Spinal cord (tissue), 9 donors: ENCODE measurements at regions not wholly inside any gene's neighbourhood (a gene's known extent, or its start where the extent isn't known, plus 50 kb on each side); places are given as distances from the start of the nearest gene placed in this dataset.

Experiments
- DNase-seq, 6 donors: peaks; one replicate each; pipeline versions ENCODE4 v3.0.0 to v3.0.0-alpha.2; 2013 to 2015; ENCODE audit warnings: low spot score in 6 of 6, low read depth in 4 of 6
- H3K27ac ChIP-seq: one replicate; pipeline ENCODE4 v1.5.1; 2013; ENCODE audit warnings: low read depth, low read length, control low read depth
- H3K27me3 ChIP-seq: one replicate; pipeline ENCODE4 v1.6.1; 2013; ENCODE audit warnings: low read length; ENCODE audit not compliant: control insufficient read depth, insufficient read depth
- H3K36me3 ChIP-seq: one replicate; pipeline ENCODE4 v1.6.1; 2013; ENCODE audit warnings: low read length; ENCODE audit not compliant: control insufficient read depth, insufficient read depth
- H3K4me1 ChIP-seq: one replicate; pipeline ENCODE4 v1.6.1; 2013; ENCODE audit warnings: low read length; ENCODE audit not compliant: control insufficient read depth, insufficient read depth
- H3K4me3 ChIP-seq: one replicate; pipeline ENCODE4 v1.5.1; 2013; ENCODE audit warnings: low read depth, low read length, control low read depth
- H3K9me3 ChIP-seq: one replicate; pipeline ENCODE4 v1.6.1; 2013; ENCODE audit warnings: low read length; ENCODE audit not compliant: control insufficient read depth, insufficient read depth
- WGBS: methylation state at CpG from one replicate; pipeline ENCODE4 v1.1.5; 2013; ENCODE audit warnings: missing lambda C conversion rate; ENCODE audit not compliant: insufficient coverage; 5-methylcytosine and 5-hydroxymethylcytosine counted together
- donor health status: healthy.

GRCh38 chr5:40074826-40075225 lies 604.9 kb upstream of the PTGER4 start:
- WGBS: no CpG with 5 or more reads among the region's 1 CpG
- Histone ChIP-seq H3K4me1 (no peaks in the 10 kb centered on the region), H3K36me3 (no peaks in the 10 kb centered on the region), H3K4me3 (no peak overlapping the region), H3K9me3 (no peaks in the 10 kb centered on the region), H3K27me3 (no peaks in the 10 kb centered on the region), H3K27ac (no peak overlapping the region)
- DNase-seq: no peak

GRCh38 chr5:40073927-40074326 lies 605.8 kb upstream of the PTGER4 start:
- Histone ChIP-seq H3K4me3 (no peak overlapping the region), H3K9me3 (no peaks in the 10 kb centered on the region), H3K27ac (no peak overlapping the region), H3K36me3 (no peaks in the 10 kb centered on the region), H3K4me1 (no peaks in the 10 kb centered on the region), H3K27me3 (no peaks in the 10 kb centered on the region)
- no peak for DNase-seq
- no CpG with 5 or more reads among the region's 1 CpG for WGBS

DNA sequence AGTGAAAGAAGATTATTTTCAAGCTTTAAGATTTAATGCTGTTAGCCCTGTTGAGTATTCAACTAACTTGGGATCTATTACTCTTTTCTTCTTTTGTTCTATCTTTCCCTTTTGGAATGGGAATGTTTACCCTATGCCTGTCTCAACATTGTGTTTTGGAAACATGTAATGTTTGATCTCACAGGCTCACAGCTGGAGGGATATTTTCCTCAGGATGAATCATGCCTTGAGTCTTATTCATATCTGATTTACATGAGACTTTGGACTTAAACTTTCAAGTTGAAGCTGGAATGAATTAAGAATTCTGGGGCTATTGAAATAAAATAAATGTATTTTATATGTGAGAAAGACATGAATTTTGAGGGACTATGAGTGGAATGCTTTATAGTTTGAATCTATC lies 607.8 kb upstream of the PTGER4 start:
- Histone ChIP-seq H3K27me3 (no peaks in the 10 kb centered on the region), H3K9me3 (no peaks in the 10 kb centered on the region), H3K27ac (no peak overlapping the region), H3K4me3 (no peak overlapping the region), H3K4me1 (no peaks in the 10 kb centered on the region), H3K36me3 (no peaks in the 10 kb centered on the region)
- no peak for DNase-seq

DNA sequence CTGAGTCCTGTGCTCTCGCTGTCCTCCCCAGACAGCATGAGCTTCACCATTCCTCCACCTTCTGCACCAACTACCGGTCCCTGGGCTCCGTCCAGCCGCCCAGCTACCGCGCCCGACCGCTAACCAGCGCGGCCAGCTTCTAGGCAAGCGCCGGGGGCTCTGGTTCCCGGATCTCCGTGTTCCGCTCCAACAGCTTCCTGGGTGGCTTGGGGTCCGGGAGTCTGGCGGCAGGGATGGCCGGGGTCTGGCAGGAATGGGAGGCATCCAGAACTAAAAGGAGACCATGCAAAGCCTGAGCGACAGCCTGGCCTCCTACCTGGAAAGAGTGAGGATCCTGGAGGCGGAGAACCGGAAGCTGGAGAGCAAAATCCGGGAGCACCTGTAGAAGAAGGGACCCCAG lies 613.1 kb upstream of the PTGER4 start:
- WGBS: 96% methylated on average over 22 of the region's 22 CpGs
- Histone ChIP-seq H3K9me3 (no peaks in the 10 kb centered on the region), H3K36me3 (no peaks in the 10 kb centered on the region), H3K27me3 (no peaks in the 10 kb centered on the region), H3K4me3 (no peak overlapping the region), H3K27ac (no peak overlapping the region), H3K4me1 (no peaks in the 10 kb centered on the region)
- no peak for DNase-seq

- no peaks in the 10 kb centered on the region for H3K9me3 ChIP-seq
- H3K4me1 ChIP-seq: no peaks in the 10 kb centered on the region
- no CpG with 5 or more reads among the region's 4 CpGs for WGBS
- H3K4me3 ChIP-seq: no peak overlapping the region
- no peak overlapping the region for H3K27ac ChIP-seq
- no peaks in the 10 kb centered on the region for H3K36me3 ChIP-seq
- H3K27me3 ChIP-seq: no peaks in the 10 kb centered on the region
- no peak for DNase-seq
Measured at GRCh38 chr5:40052808-40053207, 626.9 kb upstream of the PTGER4 start.

DNA sequence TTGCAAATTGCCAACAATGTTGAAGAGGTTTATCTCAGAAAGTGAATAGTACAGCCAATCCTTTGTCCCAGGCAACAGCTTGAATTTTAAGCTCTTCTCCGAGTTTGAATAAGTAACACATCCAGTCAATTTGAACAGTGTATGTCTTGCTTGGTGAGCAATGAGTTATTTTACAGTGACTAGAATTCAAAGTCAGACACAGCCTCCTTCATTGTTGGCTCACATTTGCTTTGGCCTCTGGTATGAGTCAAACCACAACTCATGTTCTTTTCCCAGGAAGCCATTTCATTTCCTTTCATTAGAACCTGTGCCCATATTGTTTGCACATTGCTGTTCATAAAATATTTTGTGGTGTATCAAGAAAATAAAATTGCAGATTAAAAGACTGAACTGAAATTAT lies 622.0 kb upstream of the DAB2 start:
- H3K27ac ChIP-seq: no peak overlapping the region
- no peak overlapping the region for H3K4me3 ChIP-seq
- H3K27me3 ChIP-seq: no peaks in the 10 kb centered on the region
- H3K9me3 ChIP-seq: no peaks in the 10 kb centered on the region
- no peaks in the 10 kb centered on the region for H3K36me3 ChIP-seq
- no peaks in the 10 kb centered on the region for H3K4me1 ChIP-seq
- DNase-seq: no peak
- no CpG with 5 or more reads among the region's 1 CpG for WGBS

DNA sequence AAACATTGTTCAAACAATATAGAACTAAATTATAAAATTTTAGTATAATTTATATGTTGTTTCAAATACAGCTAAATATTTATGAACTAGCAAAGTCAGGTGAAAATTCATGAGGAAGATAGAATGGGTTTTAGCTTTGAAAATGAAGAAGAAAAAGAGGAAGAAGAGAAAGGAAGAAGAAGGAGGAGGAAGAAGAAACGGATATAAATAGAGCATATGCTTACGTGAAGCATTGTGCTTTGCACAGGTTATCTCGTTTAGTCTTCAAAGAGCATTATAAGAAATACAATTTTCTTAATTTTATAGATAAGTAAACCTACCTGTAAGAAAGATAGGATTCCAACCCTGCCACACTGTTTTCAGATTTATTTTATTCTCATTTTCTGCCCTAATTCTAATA lies 620.6 kb upstream of the DAB2 start:
- WGBS: no CpG with 5 or more reads among the region's 3 CpGs
- DNase-seq: no peak

DNA sequence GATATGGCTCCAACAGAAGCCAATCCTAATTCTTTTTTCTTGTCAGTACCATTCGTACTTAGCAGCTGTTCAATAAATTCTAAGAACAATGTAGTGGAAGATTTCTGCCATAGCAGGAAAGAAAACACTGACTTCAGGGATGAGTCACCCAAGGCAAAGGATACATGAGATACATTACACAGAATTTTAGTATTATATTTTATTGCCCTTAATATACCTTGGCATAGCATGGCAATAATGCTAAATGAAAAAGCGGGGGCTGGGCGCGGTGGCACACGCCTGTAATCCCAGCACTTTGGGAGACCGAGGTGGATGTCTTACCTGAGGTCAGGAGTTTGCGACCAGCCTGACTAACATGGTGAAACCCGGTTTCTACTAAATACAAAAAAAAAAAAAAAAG lies 619.1 kb upstream of the DAB2 start:
- Histone ChIP-seq H3K27ac (no peak overlapping the region), H3K36me3 (no peaks in the 10 kb centered on the region), H3K4me3 (no peak overlapping the region), H3K9me3 (no peaks in the 10 kb centered on the region), H3K4me1 (no peaks in the 10 kb centered on the region), H3K27me3 (no peaks in the 10 kb centered on the region)
- no peak for DNase-seq
- 95% methylated on average over 6 of the region's 8 CpGs for WGBS

More for the DNA sequence above, 620.6 kb upstream of the DAB2 start:
- Histone ChIP-seq H3K27ac (no peak overlapping the region), H3K9me3 (no peaks in the 10 kb centered on the region), H3K4me3 (no peak overlapping the region), H3K27me3 (no peaks in the 10 kb centered on the region), H3K36me3 (no peaks in the 10 kb centered on the region), H3K4me1 (no peaks in the 10 kb centered on the region)

DNA sequence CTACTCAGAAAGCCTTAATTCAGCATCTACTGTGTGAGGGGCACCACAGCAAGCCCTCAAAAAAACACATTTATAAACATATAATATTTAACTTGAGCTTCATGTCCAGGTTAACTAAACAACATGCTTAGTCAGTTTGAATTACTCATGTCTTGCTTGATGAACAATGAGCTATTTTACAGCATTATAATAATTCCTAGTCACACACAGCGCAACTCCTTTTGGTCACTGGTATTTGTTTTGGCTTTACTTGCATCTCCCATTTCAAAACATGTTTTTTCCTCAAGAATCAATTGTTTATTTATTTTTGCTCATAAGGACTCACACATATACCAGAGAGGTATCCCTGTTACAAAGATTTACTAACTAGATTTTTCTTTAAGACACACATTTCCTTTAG lies 616.7 kb upstream of the DAB2 start:
- Histone ChIP-seq H3K27ac (no peak overlapping the region), H3K27me3 (no peaks in the 10 kb centered on the region), H3K4me1 (no peaks in the 10 kb centered on the region), H3K36me3 (no peaks in the 10 kb centered on the region), H3K4me3 (no peak overlapping the region), H3K9me3 (no peaks in the 10 kb centered on the region)
- WGBS: 83% methylated on average over 1 of the region's 1 CpG
- DNase-seq: no peak

- no peak for DNase-seq
- Histone ChIP-seq H3K4me3 (no peak overlapping the region), H3K9me3 (no peaks in the 10 kb centered on the region), H3K36me3 (no peaks in the 10 kb centered on the region), H3K27ac (no peak overlapping the region), H3K4me1 (no peaks in the 10 kb centered on the region), H3K27me3 (no peaks in the 10 kb centered on the region)
- WGBS: 80% methylated on average over 1 of the region's 2 CpGs
Measured at GRCh38 chr5:40037713-40038112, 612.9 kb upstream of the DAB2 start.
